Thyroid gland (tissue), 4 donors: ENCODE measurements at regions not wholly inside any gene's neighbourhood (a gene's known extent, or its start where the extent isn't known, plus 50 kb on each side); places are given as distances from the start of the nearest gene placed in this dataset.

Experiments used
- DNase-seq, 2 donors: peaks; one replicate each; pipeline ENCODE4 v3.0.0-alpha.2; 2019
- H3K27ac ChIP-seq, 3 donors: fragments of 200-600 bp; sonication (generic); 1 replicate in 2 of 3; 2 replicates in 1 of 3; pipeline ENCODE4 v1.5.1; 2016 to 2019; ENCODE audit warnings: mild to moderate bottlenecking in 1 of 3, moderate library complexity in 1 of 3
- H3K27me3 ChIP-seq: fragments of 200-600 bp; sonication (generic); one replicate; pipeline ENCODE4 v1.5.1; 2019
- H3K36me3 ChIP-seq, 2 donors: fragments of 200-600 bp; sonication (generic); one replicate each; pipeline ENCODE4 v1.5.1; 2016 to 2019
- H3K4me1 ChIP-seq, 2 donors: fragments of 200-600 bp; sonication (generic); one replicate each; pipeline ENCODE4 v1.5.1; 2017 to 2019
- H3K4me3 ChIP-seq, 3 donors: fragments of 200-600 bp; sonication (generic); replicated peaks in 1 of 3; 1 replicate in 2 of 3; 2 replicates in 1 of 3; pipeline ENCODE4 v1.5.1; 2016; ENCODE audit warnings: mild to moderate bottlenecking in 1 of 3
- H3K9me3 ChIP-seq: fragments of 200-600 bp; sonication (generic); one replicate; pipeline ENCODE4 v1.5.1; 2017
- POLR2A ChIP-seq, 2 donors: fragments of 450-650 bp; IDR thresholded peaks; one replicate each; pipeline ENCODE4 v1.6.1; 2017; ENCODE audit warnings: antibody characterized with exemption in 2 of 2, mild to moderate bottlenecking in 2 of 2, moderate library complexity in 1 of 2
- WGBS, 2 donors: methylation state at CpG; one replicate each; pipeline ENCODE4 v1.1.5; 2017; 5-methylcytosine and 5-hydroxymethylcytosine counted together
- intact Hi-C: fragments of 100-400 bp; cut with DNase I; formaldehyde crosslinking; loops from one replicate; pipeline ENCODE4 v1.15.1; 2023
- TF ChIP-seq, protein P1 (sequence below), 6 experiments: fragments of 200-600 bp in 3 of 6; fragments of 450-650 bp in 3 of 6; sonication (generic) in 3 of 6; IDR thresholded peaks; one replicate each; pipeline ENCODE4 v1.5.1; 2016 to 2019; ENCODE audit warnings: antibody characterized with exemption in 6 of 6, mild to moderate bottlenecking in 2 of 6, inconsistent platforms in 1 of 6, moderate library complexity in 1 of 6

DNA sequence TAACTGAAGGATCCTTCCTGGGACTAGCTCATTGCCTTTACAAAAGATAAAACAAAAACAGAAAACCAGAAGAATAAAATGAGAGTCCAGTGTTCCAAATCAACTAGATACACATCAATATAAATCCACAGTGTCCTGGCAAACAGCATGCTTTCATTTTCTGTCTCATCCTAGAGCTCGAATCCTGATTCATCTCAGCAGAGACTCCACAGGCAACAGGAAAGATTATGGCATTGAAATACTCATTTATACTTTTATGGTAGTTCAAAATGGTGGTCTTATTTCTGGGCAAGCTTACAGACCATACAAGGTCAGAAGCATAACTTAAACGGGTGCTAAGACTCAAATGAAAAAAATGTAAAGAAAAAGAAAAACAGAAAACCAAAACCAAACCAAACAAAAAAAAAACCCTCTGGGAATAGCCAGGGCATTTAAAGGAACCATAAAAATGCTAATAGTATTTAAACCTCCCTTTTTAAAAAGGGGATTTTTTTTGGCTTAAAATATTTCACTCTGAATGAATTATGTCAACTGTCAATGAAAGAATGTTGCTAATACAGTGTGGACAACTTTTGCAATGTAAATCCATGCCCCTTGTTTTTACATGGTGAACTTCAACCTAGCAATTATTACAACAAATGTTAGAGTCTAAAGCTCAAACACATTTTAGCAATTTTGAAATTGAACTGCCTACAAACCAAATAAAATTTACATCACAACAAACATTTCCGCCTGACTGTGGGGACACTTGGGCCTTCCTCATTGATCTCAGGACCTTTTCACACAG lies 57.9 kb downstream of the GPR101 start:
- no peaks in the 10 kb centered on the region for H3K27me3 ChIP-seq
- DNase-seq = no peak
- intact Hi-C loops = no loop called here
- H3K4me1 ChIP-seq = no peaks in the 10 kb centered on the region
- H3K36me3 ChIP-seq = no peaks in the 10 kb centered on the region
- H3K27ac ChIP-seq = no peak overlapping the region
- H3K4me3 ChIP-seq = no peak overlapping the region
- no peaks in the 10 kb centered on the region for H3K9me3 ChIP-seq
- TF ChIP-seq, protein P1, sequence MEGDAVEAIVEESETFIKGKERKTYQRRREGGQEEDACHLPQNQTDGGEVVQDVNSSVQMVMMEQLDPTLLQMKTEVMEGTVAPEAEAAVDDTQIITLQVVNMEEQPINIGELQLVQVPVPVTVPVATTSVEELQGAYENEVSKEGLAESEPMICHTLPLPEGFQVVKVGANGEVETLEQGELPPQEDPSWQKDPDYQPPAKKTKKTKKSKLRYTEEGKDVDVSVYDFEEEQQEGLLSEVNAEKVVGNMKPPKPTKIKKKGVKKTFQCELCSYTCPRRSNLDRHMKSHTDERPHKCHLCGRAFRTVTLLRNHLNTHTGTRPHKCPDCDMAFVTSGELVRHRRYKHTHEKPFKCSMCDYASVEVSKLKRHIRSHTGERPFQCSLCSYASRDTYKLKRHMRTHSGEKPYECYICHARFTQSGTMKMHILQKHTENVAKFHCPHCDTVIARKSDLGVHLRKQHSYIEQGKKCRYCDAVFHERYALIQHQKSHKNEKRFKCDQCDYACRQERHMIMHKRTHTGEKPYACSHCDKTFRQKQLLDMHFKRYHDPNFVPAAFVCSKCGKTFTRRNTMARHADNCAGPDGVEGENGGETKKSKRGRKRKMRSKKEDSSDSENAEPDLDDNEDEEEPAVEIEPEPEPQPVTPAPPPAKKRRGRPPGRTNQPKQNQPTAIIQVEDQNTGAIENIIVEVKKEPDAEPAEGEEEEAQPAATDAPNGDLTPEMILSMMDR (IDR thresholded peaks at IDR 0.05) = no peak
- TF ChIP-seq POLR2A (IDR thresholded peaks at IDR 0.05) = no peak
- WGBS, 2 donors = 82 to 91% methylated on average over 3 of the region's 3 CpGs

DNA sequence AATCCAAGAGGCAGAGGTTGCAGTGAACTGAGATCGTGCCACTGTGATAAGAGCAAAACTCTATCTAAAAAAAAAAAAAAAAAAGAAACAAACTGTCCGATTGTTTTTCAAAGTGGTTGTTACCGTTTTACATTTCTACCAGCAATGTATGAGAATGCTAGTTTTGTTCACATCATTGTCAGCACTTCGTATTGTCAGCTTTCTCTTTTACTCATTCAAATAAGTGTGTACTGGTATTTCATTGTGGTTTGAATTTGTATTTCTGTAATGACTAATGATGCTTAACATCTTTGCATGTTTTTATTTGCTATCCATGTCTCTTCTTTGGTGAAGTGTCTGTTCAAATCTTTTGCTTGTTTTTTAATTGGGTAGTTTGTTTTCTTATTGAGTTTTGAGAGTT lies 65.8 kb downstream of the GPR101 start:
- Histone ChIP-seq H3K27me3 (no peaks in the 10 kb centered on the region), H3K36me3 (no peaks in the 10 kb centered on the region), H3K27ac (no peak overlapping the region), H3K4me3 (no peak overlapping the region), H3K9me3 (no peaks in the 10 kb centered on the region), H3K4me1 (no peaks in the 10 kb centered on the region)
- intact Hi-C loops = no loop called here
- 90 to 94% methylated on average over 4 of the region's 4 CpGs for WGBS, 2 donors
- DNase-seq = no peak
- TF ChIP-seq, protein P1 (IDR thresholded peaks at IDR 0.05) = no peak
- TF ChIP-seq POLR2A (IDR thresholded peaks at IDR 0.05) = no peak

DNA sequence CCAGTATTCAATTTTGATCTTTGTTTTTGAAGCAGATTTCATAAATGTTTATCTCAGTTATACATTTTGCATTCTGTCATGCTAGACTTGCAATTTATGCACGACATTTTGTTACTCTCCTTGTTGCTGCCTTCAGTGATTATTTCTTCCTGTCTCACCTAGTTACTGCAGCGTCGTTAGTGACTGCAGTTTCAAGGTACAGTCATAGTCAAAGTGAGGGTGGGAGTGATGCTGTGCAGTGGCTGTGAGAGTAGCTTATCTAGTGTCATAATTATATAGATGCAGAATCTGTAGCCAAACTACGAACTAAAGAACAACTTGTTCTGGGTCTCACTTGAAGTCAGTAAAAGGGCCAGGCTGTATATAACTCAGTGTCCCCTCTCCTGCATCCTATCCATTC lies 69.8 kb downstream of the GPR101 start:
- no peak for DNase-seq
- Histone ChIP-seq H3K27ac (no peak overlapping the region), H3K9me3 (no peaks in the 10 kb centered on the region), H3K4me3 (no peak overlapping the region), H3K4me1 (no peaks in the 10 kb centered on the region), H3K27me3 (no peaks in the 10 kb centered on the region), H3K36me3 (no peaks in the 10 kb centered on the region)
- TF ChIP-seq, protein P1 (IDR thresholded peaks at IDR 0.05) = no peak
- no peak for TF ChIP-seq POLR2A (IDR thresholded peaks at IDR 0.05)
- intact Hi-C loops = no loop called here
- 87 to 92% methylated on average over 4 of the region's 4 CpGs for WGBS, 2 donors

GRCh38 chrX:136961594-136962135 lies 72.1 kb downstream of the GPR101 start:
- no peak for DNase-seq
- H3K36me3 ChIP-seq = no peaks in the 10 kb centered on the region
- H3K27me3 ChIP-seq = no peaks in the 10 kb centered on the region
- no peak for TF ChIP-seq POLR2A (IDR thresholded peaks at IDR 0.05)
- no peak overlapping the region for H3K27ac ChIP-seq
- 90 to 96% methylated on average over 4 of the region's 4 CpGs for WGBS, 2 donors
- no peaks in the 10 kb centered on the region for H3K9me3 ChIP-seq
- H3K4me1 ChIP-seq = no peaks in the 10 kb centered on the region
- H3K4me3 ChIP-seq = no peak overlapping the region
- intact Hi-C loops = no loop called here

DNA sequence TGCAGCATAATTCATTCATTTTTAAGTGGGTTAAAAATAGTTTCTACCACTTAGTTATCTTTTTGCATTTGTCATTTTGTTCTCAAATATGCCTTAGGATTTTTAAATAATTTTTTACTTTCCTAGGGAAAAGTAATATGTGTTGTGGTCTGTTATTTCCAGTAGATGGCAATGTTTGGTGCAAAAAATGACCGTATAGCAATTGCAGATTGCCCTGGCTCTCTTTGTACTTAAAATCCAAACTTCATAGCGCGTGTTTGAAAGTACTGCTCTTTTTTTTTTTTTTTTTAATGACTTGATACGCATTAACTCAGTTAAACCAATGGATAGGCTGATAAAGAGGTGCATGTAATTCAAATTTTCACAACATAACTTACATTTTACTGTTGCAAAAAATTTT lies 74.4 kb upstream of the RBMX start:
- no peaks in the 10 kb centered on the region for H3K36me3 ChIP-seq
- TF ChIP-seq, protein P1 (IDR thresholded peaks at IDR 0.05) = peak in 3 of 6 experiments; percentile 35 to 41 (median 36)
- TF ChIP-seq POLR2A (IDR thresholded peaks at IDR 0.05) = no peak

More for the DNA sequence above, 74.4 kb upstream of the RBMX start:
- 12% methylated on average over 4 of the region's 4 CpGs for WGBS, 2 donors
- Histone ChIP-seq H3K27ac (no peak overlapping the region), H3K27me3 (no peaks in the 10 kb centered on the region), H3K4me1 (no peaks in the 10 kb centered on the region), H3K9me3 (no peaks in the 10 kb centered on the region), H3K4me3 (no peak overlapping the region)
- intact Hi-C loops = no loop called here
- DNase-seq = no peak
